ENCODE measurements at regions not wholly inside any gene's neighbourhood (a gene's known extent, or its start where the extent isn't known, plus 50 kb on each side); places are given as distances from the start of the nearest gene placed in this dataset.

DNA sequence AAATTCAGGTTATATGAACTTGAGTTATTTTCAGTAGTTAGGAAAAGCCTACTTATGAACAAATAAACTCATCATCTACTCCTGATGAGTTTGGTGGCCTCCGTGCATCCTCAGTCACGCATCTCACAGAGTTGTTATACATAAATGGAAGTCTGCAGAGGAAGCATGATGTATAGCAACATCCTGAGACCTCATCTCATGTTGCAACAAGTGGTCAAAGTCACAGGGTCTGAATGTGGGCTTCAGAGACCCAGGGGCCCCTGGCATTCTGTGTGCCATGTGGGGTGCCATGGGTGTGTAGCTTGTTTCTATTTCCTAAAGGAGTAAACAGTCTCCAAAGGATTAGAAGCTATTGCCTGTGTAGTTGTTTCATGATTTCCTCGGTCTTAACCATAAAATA lies 216.5 kb downstream of the IRX2 start:
- TF ChIP-seq CTCF (IDR thresholded peaks at IDR 0.05; ENCODE audit: insufficient read depth, low read depth, low read length) (no peak), EZH2 (IDR thresholded peaks at IDR 0.05; ENCODE audit: insufficient read depth, low read length) (no peak)

Data from astrocyte (in vitro differentiated cells and primary cell).